ENCODE measurements at regions not wholly inside any gene's neighbourhood (a gene's known extent, or its start where the extent isn't known, plus 50 kb on each side); places are given as distances from the start of the nearest gene placed in this dataset.
"Not testable (repeated sequence)": the region's sequence is repeated elsewhere in the genome, so short reads cannot be mapped to it uniquely, and the experiment has no call there.

GRCh38 chr6:21907291-21907690 is 313.7 kb downstream of the SOX4 start:
- DNase-seq (ENCODE audit: low read depth in 4 of 4, low spot score in 2 of 4): no peak

GRCh38 chr6:21908161-21908848 is 314.8 kb downstream of the SOX4 start:
- no peak for DNase-seq (ENCODE audit: low read depth in 4 of 4, low spot score in 2 of 4)

GRCh38 chr6:21909321-21909720 is 315.8 kb downstream of the SOX4 start:
- DNase-seq (ENCODE audit: low read depth in 4 of 4, low spot score in 2 of 4): no peak

DNA sequence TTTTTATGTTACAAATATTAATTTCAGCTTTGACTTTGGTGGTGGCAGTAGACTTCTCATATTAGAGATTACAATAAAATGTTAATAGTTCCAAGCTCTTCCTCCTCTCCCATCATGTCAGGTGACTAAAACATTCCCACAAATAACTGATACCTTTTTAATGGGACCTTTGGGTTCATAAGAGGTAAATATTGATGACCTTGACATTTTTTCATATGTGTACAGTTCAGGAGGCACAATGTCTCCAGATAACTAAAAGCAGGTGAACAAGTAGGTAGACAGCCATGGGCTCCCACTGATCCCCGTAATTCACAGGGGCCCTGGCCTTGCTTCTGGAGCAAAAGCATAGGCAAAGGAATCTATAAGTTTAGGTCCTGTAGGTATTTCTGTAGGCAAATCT is 317.7 kb downstream of the SOX4 start:
- DNase-seq (ENCODE audit: low read depth in 4 of 4, low spot score in 2 of 4): no peak

DNA sequence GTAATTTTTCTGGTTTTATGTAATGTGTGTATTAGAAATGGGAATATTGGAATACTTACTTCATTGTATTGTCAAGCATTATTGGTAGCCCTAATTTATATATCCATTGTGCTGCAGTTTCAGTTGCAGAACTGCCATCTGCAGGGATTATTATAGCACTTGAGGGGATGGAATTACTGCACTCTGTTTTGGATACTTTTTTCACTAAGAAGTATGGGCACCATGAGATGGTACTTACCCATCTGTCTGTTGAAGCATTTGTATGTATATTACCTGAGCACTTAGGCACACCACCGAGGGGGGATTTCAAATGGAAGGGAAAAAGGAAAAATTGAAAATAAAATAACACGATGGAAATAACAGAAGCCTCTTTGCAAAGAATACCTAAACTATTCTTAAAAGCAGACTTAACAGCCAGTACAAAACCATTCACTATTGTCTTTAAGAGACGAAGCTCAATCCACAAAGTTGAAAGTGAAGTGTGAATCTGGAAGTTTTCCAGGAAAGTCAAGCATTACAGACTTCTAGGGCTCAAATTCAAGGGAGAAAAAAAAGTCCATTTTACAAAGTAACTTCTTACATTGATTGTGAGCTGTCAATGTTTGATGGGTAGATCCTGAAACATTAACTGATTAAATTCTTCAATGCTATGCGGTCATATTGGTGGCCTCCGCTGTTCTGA is 318.7 kb downstream of the SOX4 start:
- no peak for DNase-seq (ENCODE audit: low read depth in 4 of 4, low spot score in 2 of 4)

DNA sequence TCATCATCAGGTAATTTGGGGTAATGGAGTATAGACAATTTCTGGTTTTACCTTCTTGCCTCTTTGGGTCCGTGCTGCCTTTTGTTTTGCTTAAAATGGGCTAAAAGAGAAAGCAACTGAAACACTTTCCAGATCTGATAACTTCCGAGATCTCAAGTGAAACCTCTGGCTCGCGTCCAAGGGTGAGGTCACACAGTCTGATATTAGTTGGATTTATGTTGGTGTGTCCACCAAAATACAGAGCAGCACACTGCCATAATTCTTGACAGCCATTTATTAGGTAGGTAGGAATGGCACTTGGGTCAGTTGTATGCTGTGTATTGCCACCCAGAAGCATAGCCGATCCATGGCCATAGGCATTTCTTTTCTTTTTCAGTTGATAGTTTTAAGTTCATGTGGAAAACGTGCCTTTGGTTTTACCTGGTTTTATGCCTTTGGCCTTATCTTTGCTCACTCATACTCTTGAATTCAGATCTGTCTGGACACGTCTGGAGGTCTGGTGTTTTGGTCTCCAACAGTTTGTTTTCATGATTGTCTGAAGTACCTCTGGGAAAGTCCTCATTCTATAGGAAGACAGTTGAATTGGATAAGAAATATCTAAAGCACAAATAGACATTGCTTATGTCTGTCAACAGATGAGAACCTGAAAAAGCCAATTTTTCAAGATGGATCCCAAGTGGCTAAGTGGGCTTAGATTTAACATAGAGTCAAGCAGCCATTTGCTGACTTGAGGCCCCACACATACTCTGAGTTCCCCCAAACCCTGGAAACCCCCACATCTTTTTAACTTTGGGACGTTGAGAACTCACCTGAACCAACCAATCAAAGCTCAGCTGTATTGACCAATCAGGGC is 320.8 kb downstream of the SOX4 start:
- DNase-seq (ENCODE audit: low read depth in 4 of 4, low spot score in 2 of 4): peak in 1 of 4 donors; percentile 51

- no peak for DNase-seq (ENCODE audit: low read depth in 4 of 4, low spot score in 2 of 4)
Measured at GRCh38 chr6:21915707-21916260, 322.2 kb downstream of the SOX4 start.

DNA sequence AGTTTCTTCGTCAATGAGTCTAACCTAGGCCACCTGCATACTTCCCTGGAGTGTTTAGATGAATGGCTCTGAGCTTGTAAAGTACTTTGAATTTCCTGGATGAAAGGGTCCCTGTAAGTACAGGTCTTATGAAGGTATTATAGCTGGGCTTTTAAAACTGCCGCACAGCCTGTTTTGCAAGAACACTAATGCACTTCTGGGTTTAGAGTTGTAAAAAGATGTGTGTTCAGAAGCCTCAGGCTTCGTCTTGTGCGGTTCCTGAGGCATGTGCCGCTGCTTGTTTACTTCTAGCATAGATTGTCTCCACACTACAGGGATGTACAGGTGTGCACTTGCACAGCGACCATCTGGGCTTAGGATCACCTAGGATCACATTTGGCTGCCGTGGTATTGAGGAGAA is 324.5 kb downstream of the SOX4 start:
- no peak for DNase-seq (ENCODE audit: low read depth in 4 of 4, low spot score in 2 of 4)

DNA sequence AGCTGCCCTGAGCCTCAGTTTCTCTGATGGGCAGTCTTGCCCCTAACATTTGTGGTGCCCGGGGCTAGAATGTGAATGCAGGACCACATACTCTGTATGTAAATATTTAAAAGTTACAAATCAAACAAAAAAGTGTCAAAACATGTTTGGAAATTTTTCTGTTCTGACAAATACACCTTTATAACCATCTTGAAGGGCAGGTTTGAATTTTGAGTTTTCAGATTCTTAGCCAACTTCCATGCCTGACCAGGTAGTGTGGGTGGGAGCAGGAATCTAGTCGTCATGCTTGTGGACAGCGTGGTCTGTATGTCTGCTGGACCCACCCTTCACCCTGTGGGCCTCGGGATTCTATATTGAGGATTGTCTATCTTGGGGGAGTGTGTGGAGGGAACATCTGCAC is 325.1 kb downstream of the SOX4 start:
- DNase-seq (ENCODE audit: low read depth in 4 of 4, low spot score in 2 of 4): no peak

DNA sequence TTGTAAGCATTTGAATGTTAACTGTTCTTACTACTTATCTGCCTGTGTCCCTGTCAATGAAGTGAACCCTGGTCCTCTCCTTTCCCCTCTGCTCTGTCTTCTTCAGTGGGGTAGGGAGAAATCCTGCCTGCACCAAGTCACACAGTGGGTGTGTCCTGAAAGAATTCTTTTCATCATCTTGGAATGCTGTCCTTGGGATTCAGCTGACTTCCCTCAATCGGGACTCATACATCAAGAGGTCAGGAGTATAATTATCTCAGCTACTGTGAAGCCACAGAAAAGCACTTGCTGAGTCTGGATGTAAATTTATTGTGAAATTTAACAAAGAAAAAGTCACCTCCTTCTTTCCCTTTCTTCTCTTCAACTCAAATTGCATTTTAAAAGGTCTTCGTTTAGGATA is 328.5 kb downstream of the SOX4 start:
- no peak for DNase-seq (ENCODE audit: low read depth in 4 of 4, low spot score in 2 of 4)

GRCh38 chr6:21924002-21924401 is 330.5 kb downstream of the SOX4 start:
- no peak for DNase-seq (ENCODE audit: low read depth in 4 of 4, low spot score in 2 of 4)

- no peak for DNase-seq (ENCODE audit: low read depth in 4 of 4, low spot score in 2 of 4)
Measured at GRCh38 chr6:21928827-21929226, 335.3 kb downstream of the SOX4 start.

- DNase-seq (ENCODE audit: low read depth in 4 of 4, low spot score in 2 of 4): no peak
Measured at GRCh38 chr6:21931641-21932335, 338.2 kb downstream of the SOX4 start.

- no peak for DNase-seq (ENCODE audit: low read depth in 4 of 4, low spot score in 2 of 4)
Measured at GRCh38 chr6:21933351-21933750, 339.8 kb downstream of the SOX4 start.

GRCh38 chr6:21935142-21935541 is 341.6 kb downstream of the SOX4 start:
- DNase-seq (ENCODE audit: low read depth in 4 of 4, low spot score in 2 of 4): no peak

DNA sequence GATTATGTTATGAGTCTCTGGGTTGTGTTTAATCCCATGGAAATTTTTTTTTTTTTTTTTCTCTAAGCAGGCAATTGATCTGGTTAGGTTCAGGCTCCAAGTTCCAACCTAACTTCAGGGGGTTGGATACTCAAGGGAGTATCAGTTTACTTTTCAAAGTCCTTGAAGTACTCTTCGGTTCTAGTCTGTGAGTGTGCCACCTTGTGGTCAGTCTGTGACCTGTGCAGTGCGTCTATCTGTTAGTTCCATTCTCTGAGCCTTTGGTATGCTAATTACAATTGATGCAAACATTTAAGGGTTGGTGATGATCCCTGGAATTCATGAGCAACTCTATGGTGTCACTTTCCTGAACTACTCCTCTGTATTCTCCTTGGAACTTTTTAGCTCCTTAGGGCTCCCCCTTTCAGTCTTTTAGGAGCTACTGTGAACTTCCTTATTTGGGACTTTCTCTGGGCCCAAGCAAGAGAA is 342.0 kb downstream of the SOX4 start:
- no peak for DNase-seq (ENCODE audit: low read depth in 4 of 4, low spot score in 2 of 4)

- no peak for DNase-seq (ENCODE audit: low read depth in 4 of 4, low spot score in 2 of 4)
Measured at GRCh38 chr6:21937466-21937865, 343.9 kb downstream of the SOX4 start.

DNA sequence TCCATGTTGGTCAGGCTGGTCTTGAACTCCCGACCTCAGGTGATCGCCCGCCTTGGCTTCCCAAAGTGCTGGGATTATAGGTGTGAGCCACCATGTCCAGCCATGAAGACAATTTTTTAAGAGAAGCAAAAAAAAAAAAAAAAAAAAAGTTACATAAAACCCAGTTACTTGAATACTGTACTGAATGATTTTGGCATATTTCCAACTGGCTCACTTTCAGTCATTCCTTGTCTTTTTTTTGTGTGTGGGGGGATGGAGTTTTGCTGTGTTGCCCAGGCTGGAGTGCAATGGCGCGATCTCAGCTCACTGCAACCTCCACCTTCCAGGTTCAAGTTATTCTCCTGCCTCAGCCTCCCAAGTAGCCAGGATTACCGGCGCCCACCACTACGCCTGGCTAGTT is 345.5 kb downstream of the SOX4 start:
- not testable (repeated sequence) for DNase-seq (ENCODE audit: low read depth in 4 of 4, low spot score in 2 of 4)

- no peak for DNase-seq (ENCODE audit: low read depth in 4 of 4, low spot score in 2 of 4)
Measured at GRCh38 chr6:21941926-21942325, 348.4 kb downstream of the SOX4 start.

- DNase-seq (ENCODE audit: low read depth in 4 of 4, low spot score in 2 of 4): no peak
Measured at GRCh38 chr6:21942897-21943296, 349.3 kb downstream of the SOX4 start.

All from left renal cortex interstitium (tissue), 4 donors.